ENCODE measurements at regions not wholly inside any gene's neighbourhood (a gene's known extent, or its start where the extent isn't known, plus 50 kb on each side); places are given as distances from the start of the nearest gene placed in this dataset.

- no peak for DNase-seq
- ATAC-seq = no peak
- intact Hi-C loops (cut with micrococcal nuclease) = no loop called here
These were observed 597.9 kb upstream of the ADAMTS16 start for GRCh38 chr5:4542145-4542778.

GRCh38 chr5:4544049-4544670 is 596.0 kb upstream of the ADAMTS16 start:
- intact Hi-C loops (cut with micrococcal nuclease) = no loop called here
- DNase-seq = no peak
- no peak for ATAC-seq

- ATAC-seq (no peak), DNase-seq (no peak)
- intact Hi-C loops (cut with micrococcal nuclease) = no loop called here
These were observed 592.6 kb upstream of the ADAMTS16 start for GRCh38 chr5:4547547-4547946.

- DNase-seq = no peak
- ATAC-seq = no peak
- intact Hi-C loops (cut with micrococcal nuclease) = no loop called here
These were observed 591.8 kb upstream of the ADAMTS16 start for GRCh38 chr5:4548341-4548740.

GRCh38 chr5:4549351-4549750 is 590.8 kb upstream of the ADAMTS16 start:
- DNase-seq (no peak), ATAC-seq (no peak)
- intact Hi-C loops (cut with micrococcal nuclease) = no loop called here

GRCh38 chr5:4551034-4551433 is 589.1 kb upstream of the ADAMTS16 start:
- no peak for ATAC-seq
- no peak for DNase-seq
- intact Hi-C loops (cut with micrococcal nuclease) = no loop called here

- intact Hi-C loops (cut with micrococcal nuclease) = no loop called here
- no peak for ATAC-seq
- no peak for DNase-seq
These were observed 587.0 kb upstream of the ADAMTS16 start for GRCh38 chr5:4553130-4553529.

GRCh38 chr5:4553978-4554377 is 586.2 kb upstream of the ADAMTS16 start:
- ATAC-seq = no peak

GRCh38 chr5:4555725-4556285 is 584.3 kb upstream of the ADAMTS16 start:
- DNase-seq = no peak
- ATAC-seq = no peak
- intact Hi-C loops (cut with micrococcal nuclease) = no loop called here

More at GRCh38 chr5:4553978-4554377, 586.2 kb upstream of the ADAMTS16 start:
- no peak for DNase-seq
- intact Hi-C loops (cut with micrococcal nuclease) = no loop called here

- no peak for DNase-seq
- intact Hi-C loops (cut with micrococcal nuclease) = no loop called here
These were observed 578.7 kb upstream of the ADAMTS16 start for GRCh38 chr5:4561403-4561802.

GRCh38 chr5:4563400-4563799 is 576.7 kb upstream of the ADAMTS16 start:
- no peak for ATAC-seq
- intact Hi-C loops (cut with micrococcal nuclease) = no loop called here
- DNase-seq = no peak

More at GRCh38 chr5:4561403-4561802, 578.7 kb upstream of the ADAMTS16 start:
- ATAC-seq = no peak

GRCh38 chr5:4570047-4570995 is 569.8 kb upstream of the ADAMTS16 start:
- no peak for DNase-seq
- no peak for ATAC-seq
- intact Hi-C loops (cut with micrococcal nuclease) = no loop called here

- no peak for ATAC-seq
- intact Hi-C loops (cut with micrococcal nuclease) = no loop called here
These were observed 568.7 kb upstream of the ADAMTS16 start for GRCh38 chr5:4571248-4571948.

GRCh38 chr5:4572311-4573100 is 567.6 kb upstream of the ADAMTS16 start:
- intact Hi-C loops (cut with micrococcal nuclease) = no loop called here
- ATAC-seq (no peak), DNase-seq (no peak)

More at GRCh38 chr5:4571248-4571948, 568.7 kb upstream of the ADAMTS16 start:
- DNase-seq = no peak

GRCh38 chr5:4575608-4576007 is 564.5 kb upstream of the ADAMTS16 start:
- ATAC-seq (no peak), DNase-seq (no peak)
- intact Hi-C loops (cut with micrococcal nuclease) = no loop called here

- DNase-seq (no peak), ATAC-seq (no peak)
- intact Hi-C loops (cut with micrococcal nuclease) = no loop called here
These were observed 563.9 kb upstream of the ADAMTS16 start for GRCh38 chr5:4576161-4576748.

- intact Hi-C loops (cut with micrococcal nuclease) = no loop called here
- ATAC-seq (no peak), DNase-seq (no peak)
These were observed 563.2 kb upstream of the ADAMTS16 start for GRCh38 chr5:4576908-4577307.

GRCh38 chr5:4579679-4580078 is 560.5 kb upstream of the ADAMTS16 start:
- no peak for DNase-seq
- ATAC-seq = no peak
- intact Hi-C loops (cut with micrococcal nuclease) = no loop called here
